Naive thymus-derived CD4-positive, alpha-beta T cell (primary cell): ENCODE measurements at regions not wholly inside any gene's neighbourhood (a gene's known extent, or its start where the extent isn't known, plus 50 kb on each side); places are given as distances from the start of the nearest gene placed in this dataset.
A peak's percentile ranks its signal among the peaks of the same experiment; 100 is the strongest.

ENCODE experiments used
- ATAC-seq: fragments of 150-1000 bp; cut with Tn5 transposase; 2 replicates; pipeline ENCODE4 v1.10.0; 2021; ENCODE audit warnings: mild to moderate bottlenecking, moderate library complexity
- CTCF ChIA-PET: fragments of 350-600 bp; sonication (Branson Sonifier 250); formaldehyde crosslinking; loops from one replicate; lab custom pipeline; 2021; ENCODE audit warnings: antibody characterized with exemption; lab: Charles Lee
- POLR2A ChIA-PET: fragments of 350-600 bp; sonication (Branson Sonifier 250); formaldehyde crosslinking; loops from one replicate; lab custom pipeline; 2021; ENCODE audit warnings: antibody characterized with exemption, inconsistent platforms; lab: Charles Lee
- DNase-seq, 9 donors: peaks; one replicate each; pipeline versions ENCODE4 v3.0.0 to v3.0.0-alpha.2; 2020 to 2022; ENCODE audit warnings: mixed read lengths in 1 of 9
- H3K27ac ChIP-seq: one replicate; pipeline ENCODE4 v1.7.0; 2013; ENCODE audit warnings: mild to moderate bottlenecking, low read depth, low read length, moderate library complexity
- H3K27me3 ChIP-seq, 2 donors: one replicate each; pipeline ENCODE4 v1.7.0; 2013; ENCODE audit warnings: low read length in 2 of 2, mild to moderate bottlenecking in 2 of 2, moderate library complexity in 2 of 2; ENCODE audit not compliant: control insufficient read depth in 2 of 2, insufficient read depth in 2 of 2
- H3K36me3 ChIP-seq, 3 experiments: 1 replicate in 2 of 3; 2 replicates in 1 of 3; pipeline ENCODE4 v1.7.0; 2013; ENCODE audit warnings: low read length in 3 of 3, mild to moderate bottlenecking in 3 of 3, moderate library complexity in 1 of 3; ENCODE audit not compliant: insufficient read depth in 3 of 3, control insufficient read depth in 2 of 3
- H3K4me1 ChIP-seq, 2 donors: one replicate each; pipeline ENCODE4 v1.7.0; 2013; ENCODE audit warnings: low read length in 2 of 2, mild to moderate bottlenecking in 2 of 2, moderate library complexity in 1 of 2; ENCODE audit not compliant: control insufficient read depth in 2 of 2, insufficient read depth in 2 of 2
- H3K4me3 ChIP-seq: 2 replicates; pipeline ENCODE4 v1.7.0; 2013; ENCODE audit warnings: mild to moderate bottlenecking, low read length
- H3K9me3 ChIP-seq, 3 experiments: 1 replicate in 2 of 3; 2 replicates in 1 of 3; pipeline ENCODE4 v1.7.0; 2013; ENCODE audit warnings: low read length in 3 of 3; ENCODE audit not compliant: control insufficient read depth in 2 of 3
- H3K27ac Mint-ChIP-seq, 9 donors: one replicate each; pipeline ENCODE4 v1.8.0; 2020 to 2022; ENCODE audit warnings: mixed read lengths in 9 of 9, mild to moderate bottlenecking in 8 of 9, moderate library complexity in 5 of 9, inconsistent platforms in 2 of 9
- H3K27me3 Mint-ChIP-seq, 5 donors: one replicate each; pipeline ENCODE4 v1.8.0; 2021 to 2022; ENCODE audit warnings: mixed read lengths in 5 of 5, mild to moderate bottlenecking in 1 of 5
- H3K36me3 Mint-ChIP-seq, 5 donors: one replicate each; pipeline ENCODE4 v1.8.0; 2020 to 2022; ENCODE audit warnings: mixed read lengths in 5 of 5, mild to moderate bottlenecking in 3 of 5, inconsistent platforms in 1 of 5
- H3K4me1 Mint-ChIP-seq, 7 donors: one replicate each; pipeline ENCODE4 v1.8.0; 2020 to 2022; ENCODE audit warnings: mixed read lengths in 7 of 7, mild to moderate bottlenecking in 3 of 7, inconsistent platforms in 1 of 7
- H3K4me3 Mint-ChIP-seq, 10 donors: one replicate each; pipeline ENCODE4 v1.8.0; 2020 to 2022; ENCODE audit warnings: mild to moderate bottlenecking in 10 of 10, mixed read lengths in 10 of 10, moderate library complexity in 6 of 10, inconsistent platforms in 2 of 10
- H3K9me3 Mint-ChIP-seq, 11 donors: one replicate each; pipeline ENCODE4 v1.8.0; 2020 to 2022; ENCODE audit warnings: mixed read lengths in 11 of 11, mild to moderate bottlenecking in 4 of 11, inconsistent platforms in 1 of 11, moderate library complexity in 1 of 11
- intact Hi-C, 2 donors: fragments of 100-400 bp; cut with micrococcal nuclease; formaldehyde crosslinking; loops; one replicate each; pipeline ENCODE4 v1.15.1; 2023

DNA sequence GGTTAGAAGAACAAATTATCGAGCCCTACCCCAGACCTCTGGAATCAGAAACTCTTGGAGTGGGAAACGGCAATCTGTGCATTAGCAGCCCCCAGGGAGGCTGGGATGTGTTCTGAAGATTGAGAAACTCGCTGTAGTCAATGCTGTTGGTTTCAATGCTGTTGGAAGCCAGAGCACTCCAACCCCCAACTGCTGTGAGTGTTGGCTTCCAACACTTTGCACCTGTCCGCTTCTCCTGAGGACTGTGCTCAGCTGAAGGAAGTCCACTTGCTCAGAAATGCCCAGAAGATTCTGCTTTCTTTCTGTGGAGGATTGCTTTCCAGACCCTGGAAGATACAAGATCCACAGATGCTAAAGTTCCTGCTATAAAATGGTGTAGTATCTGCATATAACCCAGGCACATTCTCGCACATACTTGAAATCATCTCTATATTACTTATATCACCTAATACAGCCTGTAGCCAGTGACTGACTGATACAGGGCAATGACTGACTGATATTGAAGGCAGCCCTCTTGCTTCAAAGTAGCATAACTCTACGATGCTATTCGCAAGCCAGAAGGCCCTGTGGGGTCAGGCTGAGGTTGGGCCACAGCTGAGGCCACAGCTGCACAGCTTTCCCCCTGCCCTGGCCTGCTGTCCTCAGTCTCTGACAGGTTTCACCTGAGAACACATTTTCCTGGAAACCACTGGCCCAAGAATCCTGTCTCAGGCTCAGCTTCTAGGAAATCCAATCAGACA is 757.7 kb upstream of the ID2 start:
- H3K27me3 ChIP-seq: no peaks in the 10 kb centered on the region
- no peaks in the 10 kb centered on the region for H3K27me3 Mint-ChIP-seq
- ATAC-seq: no peak
- peaks cover 0 to 13% (median 0%) of the 10 kb centered on the region in 5 donors for H3K36me3 Mint-ChIP-seq
- H3K27ac Mint-ChIP-seq: no peak overlapping the region
- peaks cover 0 to 5% (median 0%) of the 10 kb centered on the region in 7 donors for H3K4me1 Mint-ChIP-seq
- intact Hi-C loops: no loop called here
- no peak overlapping the region for H3K4me3 Mint-ChIP-seq
- ChIA-PET POLR2A (no interaction called here), CTCF (no interaction called here)
- no peaks in the 10 kb centered on the region for H3K4me1 ChIP-seq
- no peaks in the 10 kb centered on the region for H3K36me3 ChIP-seq
- peaks cover 0 to 17% (median 4%) of the 10 kb centered on the region in 11 donors for H3K9me3 Mint-ChIP-seq
- H3K9me3 ChIP-seq: no peaks in the 10 kb centered on the region
- H3K27ac ChIP-seq: no peak overlapping the region
- no peak overlapping the region for H3K4me3 ChIP-seq
- DNase-seq: no peak

DNA sequence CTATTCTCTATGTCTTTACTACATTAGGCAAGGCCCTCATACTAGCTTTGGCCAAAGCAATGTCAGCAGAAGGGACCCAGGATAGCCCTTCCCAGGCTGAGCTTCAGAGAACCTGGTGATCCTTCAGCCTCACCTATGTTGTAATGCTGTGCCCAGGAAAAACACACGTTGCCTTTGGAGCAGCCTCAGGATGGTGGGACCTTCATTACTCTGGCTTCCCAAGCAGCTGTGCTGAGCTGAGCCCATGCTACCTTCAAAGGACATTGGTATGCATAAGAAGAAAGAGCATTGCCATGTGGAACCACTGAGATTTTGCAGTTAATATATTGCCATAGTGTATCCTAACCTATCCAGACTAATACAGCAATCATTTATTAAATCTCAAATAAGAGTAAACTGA is 756.4 kb upstream of the ID2 start:
- H3K27me3 ChIP-seq: no peaks in the 10 kb centered on the region
- POLR2A ChIA-PET: no interaction called here
- ATAC-seq: no peak

DNA sequence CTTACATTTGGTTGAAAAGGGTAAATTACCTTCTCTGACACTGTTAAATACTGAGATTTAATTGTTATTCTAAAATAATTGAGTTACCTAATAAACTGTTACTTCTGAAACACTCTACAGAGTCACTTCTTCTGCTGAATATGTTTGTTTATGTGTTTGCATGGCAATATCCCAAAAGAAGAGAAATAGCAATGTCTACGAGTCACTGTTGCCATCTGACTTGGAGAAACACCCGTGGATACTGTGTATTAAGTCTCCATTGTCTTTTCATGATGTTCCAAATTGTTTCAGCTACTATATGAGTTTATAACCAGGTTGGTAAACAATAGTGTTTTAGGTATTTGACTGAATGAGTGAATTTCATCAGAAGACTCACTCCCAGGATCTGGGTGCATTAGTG is 754.2 kb upstream of the ID2 start:
- CTCF ChIA-PET: no interaction called here
- no peak overlapping the region for H3K4me3 Mint-ChIP-seq
- peaks cover 0 to 3% of the 10 kb centered on the region in 2 donors for H3K4me1 ChIP-seq
- no peak overlapping the region for H3K27ac ChIP-seq
- POLR2A ChIA-PET: no interaction called here
- H3K9me3 ChIP-seq: no peaks in the 10 kb centered on the region
- no peaks in the 10 kb centered on the region for H3K36me3 ChIP-seq
- H3K27me3 Mint-ChIP-seq: no peaks in the 10 kb centered on the region
- intact Hi-C loops: no loop called here
- ATAC-seq (no peak), DNase-seq (no peak)
- no peak overlapping the region for H3K4me3 ChIP-seq
- peaks cover 0 to 19% (median 0%) of the 10 kb centered on the region in 11 donors for H3K9me3 Mint-ChIP-seq
- H3K4me1 Mint-ChIP-seq: peaks cover 0 to 11% (median 0%) of the 10 kb centered on the region in 7 donors
- H3K27ac Mint-ChIP-seq: no peak overlapping the region
- peaks cover 0 to 14% (median 0%) of the 10 kb centered on the region in 5 donors for H3K36me3 Mint-ChIP-seq
- H3K27me3 ChIP-seq: no peaks in the 10 kb centered on the region

More for the DNA sequence above, 756.4 kb upstream of the ID2 start:
- DNase-seq: no peak
- intact Hi-C loops: no loop called here
- Histone ChIP-seq H3K9me3 (no peaks in the 10 kb centered on the region), H3K4me3 (no peak overlapping the region), H3K36me3 (no peaks in the 10 kb centered on the region), H3K4me1 (peaks cover 0 to under 1% of the 10 kb centered on the region in 2 donors), H3K27ac (no peak overlapping the region)
- peaks cover 0 to 10% (median 0%) of the 10 kb centered on the region in 5 donors for H3K36me3 Mint-ChIP-seq
- CTCF ChIA-PET: no interaction called here
- H3K9me3 Mint-ChIP-seq: peaks cover 0 to 12% (median 4%) of the 10 kb centered on the region in 11 donors
- no peak overlapping the region for H3K27ac Mint-ChIP-seq
- H3K4me3 Mint-ChIP-seq: no peak overlapping the region
- peaks cover 0 to 5% (median 0%) of the 10 kb centered on the region in 7 donors for H3K4me1 Mint-ChIP-seq
- no peaks in the 10 kb centered on the region for H3K27me3 Mint-ChIP-seq

DNA sequence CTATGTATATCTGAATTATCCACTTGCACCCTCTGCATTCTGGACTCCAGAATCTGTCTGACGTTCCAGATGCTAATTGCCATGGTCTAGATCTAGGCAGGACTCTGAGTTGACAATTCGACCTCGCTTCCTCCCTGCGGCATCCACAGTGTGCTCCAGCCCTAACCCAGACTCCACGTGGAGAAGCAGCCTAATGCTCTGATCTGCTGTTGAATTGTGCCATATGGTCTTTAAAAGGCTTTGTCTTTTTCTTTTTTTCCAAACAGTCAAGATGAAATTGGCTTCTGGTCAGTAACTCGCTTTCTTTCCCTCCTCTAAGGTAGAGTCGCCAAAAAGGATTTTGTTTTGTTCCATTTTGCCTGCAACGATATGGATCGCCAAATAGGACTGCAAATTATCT is 752.6 kb upstream of the ID2 start:
- Histone ChIP-seq H3K4me3 (no peak overlapping the region), H3K9me3 (no peaks in the 10 kb centered on the region), H3K4me1 (peaks cover 0 to 3% of the 10 kb centered on the region in 2 donors), H3K27ac (no peak overlapping the region), H3K36me3 (no peaks in the 10 kb centered on the region), H3K27me3 (no peaks in the 10 kb centered on the region)
- Mint-ChIP-seq H3K4me3 (no peak overlapping the region), H3K9me3 (peaks cover 0 to 21% (median 0%) of the 10 kb centered on the region in 11 donors), H3K4me1 (peaks cover 0 to 8% (median 0%) of the 10 kb centered on the region in 7 donors), H3K27me3 (peaks cover 0 to 4% (median 0%) of the 10 kb centered on the region in 5 donors), H3K36me3 (peaks cover 0 to 14% (median 0%) of the 10 kb centered on the region in 5 donors), H3K27ac (no peak overlapping the region)
- intact Hi-C loops: no loop called here
- ChIA-PET CTCF (no interaction called here), POLR2A (no interaction called here)
- DNase-seq (no peak), ATAC-seq (no peak)

DNA sequence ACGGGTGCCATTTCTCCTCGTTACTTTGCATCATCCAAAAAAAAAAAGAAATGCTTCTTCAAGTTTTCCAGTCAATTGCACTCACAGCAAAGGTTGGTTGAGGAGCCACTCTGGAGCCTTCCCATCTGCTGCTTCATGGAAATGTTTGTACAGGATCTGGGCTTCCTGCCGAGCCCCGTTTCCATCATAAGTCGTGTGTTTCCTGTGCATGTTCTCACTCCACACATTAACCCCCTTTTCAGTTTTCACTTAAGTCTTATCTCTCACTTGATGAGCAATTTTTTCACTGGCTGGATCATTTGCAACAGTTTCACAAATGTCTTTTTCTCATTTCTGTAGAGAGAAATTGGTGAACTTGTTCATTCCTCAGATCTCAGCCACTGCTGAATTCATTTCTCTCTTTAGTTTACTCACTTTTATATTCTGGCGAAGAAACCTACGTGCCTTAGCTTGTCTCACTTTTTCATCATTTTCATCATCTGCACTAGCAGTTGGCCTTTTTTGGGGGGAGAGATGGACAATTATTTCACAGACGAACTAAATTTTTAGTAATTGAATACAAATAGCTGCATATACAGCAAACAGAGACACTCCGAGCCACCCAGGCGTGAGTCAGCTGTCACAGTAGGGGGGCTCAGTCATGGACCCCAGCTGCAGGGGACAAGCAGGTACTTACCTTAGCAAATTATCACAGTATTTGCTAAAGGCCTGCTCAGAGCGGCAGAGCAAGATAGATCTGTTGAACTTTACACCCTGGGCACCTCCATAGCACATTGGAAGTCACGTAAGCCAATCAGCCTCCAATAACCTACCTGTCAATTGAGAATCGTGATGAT is 750.8 kb upstream of the ID2 start:
- intact Hi-C loops: no loop called here
- peaks cover 0 to 4% (median 0%) of the 10 kb centered on the region in 5 donors for H3K27me3 Mint-ChIP-seq
- H3K27ac Mint-ChIP-seq: peak overlapping the region in 1 of 9 donors; percentile 35
- CTCF ChIA-PET: no interaction called here
- H3K4me1 Mint-ChIP-seq: peaks cover 0 to 5% (median 0%) of the 10 kb centered on the region in 7 donors
- Histone ChIP-seq H3K27me3 (no peaks in the 10 kb centered on the region), H3K4me1 (peaks cover 0 to 3% of the 10 kb centered on the region in 2 donors), H3K9me3 (no peaks in the 10 kb centered on the region), H3K4me3 (no peak overlapping the region), H3K36me3 (no peaks in the 10 kb centered on the region), H3K27ac (no peak overlapping the region)
- H3K36me3 Mint-ChIP-seq: peaks cover 0 to 18% (median 0%) of the 10 kb centered on the region in 5 donors
- DNase-seq (no peak), ATAC-seq (no peak)
- H3K9me3 Mint-ChIP-seq: peaks cover 0 to 25% (median 0%) of the 10 kb centered on the region in 11 donors
- no peak overlapping the region for H3K4me3 Mint-ChIP-seq
- POLR2A ChIA-PET: no interaction called here

DNA sequence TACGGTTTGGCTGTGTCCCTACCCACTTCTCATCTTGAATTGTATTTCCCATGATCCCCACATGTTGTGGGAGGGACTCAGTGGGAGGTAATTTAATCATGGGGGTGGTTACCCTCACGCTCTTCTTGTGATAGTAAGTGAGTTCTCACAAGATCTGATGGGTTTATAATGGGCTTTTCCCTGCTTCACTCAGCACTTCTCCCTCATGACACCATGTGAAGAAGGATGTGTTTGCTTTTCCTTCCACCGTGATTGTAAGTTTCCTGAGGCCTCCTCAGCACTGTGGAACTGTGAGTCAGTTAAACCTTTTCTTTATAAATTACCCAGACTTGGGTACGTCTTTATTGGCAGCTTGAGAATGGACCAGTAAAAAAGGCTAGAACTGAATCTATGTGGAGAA is 750.0 kb upstream of the ID2 start:
- Histone ChIP-seq H3K36me3 (no peaks in the 10 kb centered on the region), H3K27me3 (no peaks in the 10 kb centered on the region), H3K4me1 (peaks cover 0 to 3% of the 10 kb centered on the region in 2 donors), H3K9me3 (no peaks in the 10 kb centered on the region), H3K27ac (no peak overlapping the region), H3K4me3 (no peak overlapping the region)
- Mint-ChIP-seq H3K27ac (no peak overlapping the region), H3K4me3 (no peak overlapping the region), H3K27me3 (peaks cover 0 to 4% (median 0%) of the 10 kb centered on the region in 5 donors), H3K36me3 (peaks cover 0 to 18% (median 0%) of the 10 kb centered on the region in 5 donors), H3K9me3 (peaks cover 0 to 25% (median 0%) of the 10 kb centered on the region in 11 donors), H3K4me1 (peaks cover 0 to 5% (median 0%) of the 10 kb centered on the region in 7 donors)
- CTCF ChIA-PET: no interaction called here
- no peak for ATAC-seq
- POLR2A ChIA-PET: no interaction called here
- DNase-seq: no peak
- intact Hi-C loops: no loop called here
